ENCODE measurements at regions not wholly inside any gene's neighbourhood (a gene's known extent, or its start where the extent isn't known, plus 50 kb on each side); places are given as distances from the start of the nearest gene placed in this dataset.

DNA sequence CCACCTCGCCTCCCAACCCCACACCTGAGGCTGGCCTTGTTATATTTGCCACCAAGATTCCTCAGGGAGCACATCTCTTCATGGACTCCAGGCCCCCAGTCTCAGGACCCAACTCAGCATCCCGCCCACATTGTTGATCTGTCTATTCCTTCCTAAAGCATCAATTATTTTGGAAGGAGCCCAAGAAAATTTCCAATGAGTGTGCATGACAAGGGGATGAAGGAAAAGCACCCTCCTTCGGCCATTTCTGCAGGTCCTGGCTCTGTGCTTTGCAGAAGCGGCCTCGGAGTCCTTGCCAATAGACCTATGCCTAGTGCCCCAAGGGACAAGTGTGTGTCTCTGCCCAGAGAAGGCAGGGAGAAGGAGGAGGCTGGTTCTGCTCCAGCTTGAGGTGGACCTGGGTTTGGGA, 273.2 kb downstream of the GADD45G start:
- TF ChIP-seq, protein P1, sequence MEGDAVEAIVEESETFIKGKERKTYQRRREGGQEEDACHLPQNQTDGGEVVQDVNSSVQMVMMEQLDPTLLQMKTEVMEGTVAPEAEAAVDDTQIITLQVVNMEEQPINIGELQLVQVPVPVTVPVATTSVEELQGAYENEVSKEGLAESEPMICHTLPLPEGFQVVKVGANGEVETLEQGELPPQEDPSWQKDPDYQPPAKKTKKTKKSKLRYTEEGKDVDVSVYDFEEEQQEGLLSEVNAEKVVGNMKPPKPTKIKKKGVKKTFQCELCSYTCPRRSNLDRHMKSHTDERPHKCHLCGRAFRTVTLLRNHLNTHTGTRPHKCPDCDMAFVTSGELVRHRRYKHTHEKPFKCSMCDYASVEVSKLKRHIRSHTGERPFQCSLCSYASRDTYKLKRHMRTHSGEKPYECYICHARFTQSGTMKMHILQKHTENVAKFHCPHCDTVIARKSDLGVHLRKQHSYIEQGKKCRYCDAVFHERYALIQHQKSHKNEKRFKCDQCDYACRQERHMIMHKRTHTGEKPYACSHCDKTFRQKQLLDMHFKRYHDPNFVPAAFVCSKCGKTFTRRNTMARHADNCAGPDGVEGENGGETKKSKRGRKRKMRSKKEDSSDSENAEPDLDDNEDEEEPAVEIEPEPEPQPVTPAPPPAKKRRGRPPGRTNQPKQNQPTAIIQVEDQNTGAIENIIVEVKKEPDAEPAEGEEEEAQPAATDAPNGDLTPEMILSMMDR (IDR thresholded peaks at IDR 0.05) = no peak
- no peak for TF ChIP-seq POLR2A (IDR thresholded peaks at IDR 0.05)
